GM21367 (cell line): ENCODE measurements at regions not wholly inside any gene's neighbourhood (a gene's known extent, or its start where the extent isn't known, plus 50 kb on each side); places are given as distances from the start of the nearest gene placed in this dataset.

Source experiments
- ATAC-seq: cut with Tn5 transposase; IDR thresholded peaks from one replicate; pipeline ENCODE4 v1.9.1; 2021; ENCODE audit not compliant: unreplicated experiment

GRCh38 chr5:7955476-7955875 is 86.5 kb downstream of the MTRR start:
- ATAC-seq: no peak

DNA sequence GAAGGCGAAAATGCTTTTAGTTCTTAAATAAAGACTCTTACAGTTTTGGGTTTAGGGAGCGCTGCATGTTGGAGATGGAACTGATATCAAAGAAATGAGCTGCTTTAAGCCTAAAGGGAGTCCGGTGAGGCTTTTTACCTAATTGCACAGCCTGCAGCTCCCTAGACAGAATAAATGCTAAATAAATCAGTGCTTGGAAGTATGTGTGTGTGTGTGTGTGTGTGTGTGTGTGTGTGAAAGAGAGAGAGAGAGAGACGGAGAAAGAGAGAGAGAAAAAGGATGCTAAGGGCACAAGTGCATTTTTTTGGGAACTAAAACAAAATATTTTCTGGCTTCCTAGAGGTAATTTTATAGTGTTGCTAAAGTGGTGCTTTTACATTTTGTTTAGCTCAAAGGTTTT is 88.4 kb downstream of the MTRR start:
- ATAC-seq: no peak

GRCh38 chr5:7960142-7960541 is 91.2 kb downstream of the MTRR start:
- ATAC-seq: no peak

DNA sequence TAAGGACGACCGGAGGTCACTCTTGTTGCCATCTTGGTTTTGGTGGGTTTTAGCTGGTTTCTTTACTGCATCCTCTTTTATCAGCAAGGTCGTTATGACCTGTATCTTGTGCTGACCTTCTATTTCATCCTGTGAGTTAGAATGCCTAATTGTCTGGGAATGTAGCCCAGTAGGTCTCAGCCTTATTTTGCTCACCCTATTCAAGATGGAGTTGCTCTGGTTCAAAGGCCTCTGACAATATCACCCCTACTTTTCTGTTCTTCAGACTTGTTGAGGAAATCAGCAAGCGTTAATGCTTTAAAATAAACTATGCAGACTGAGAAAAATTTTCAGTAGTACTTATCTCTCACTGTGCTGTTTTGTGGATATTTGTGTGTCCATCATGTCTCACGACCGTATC is 92.6 kb downstream of the MTRR start:
- no peak for ATAC-seq

DNA sequence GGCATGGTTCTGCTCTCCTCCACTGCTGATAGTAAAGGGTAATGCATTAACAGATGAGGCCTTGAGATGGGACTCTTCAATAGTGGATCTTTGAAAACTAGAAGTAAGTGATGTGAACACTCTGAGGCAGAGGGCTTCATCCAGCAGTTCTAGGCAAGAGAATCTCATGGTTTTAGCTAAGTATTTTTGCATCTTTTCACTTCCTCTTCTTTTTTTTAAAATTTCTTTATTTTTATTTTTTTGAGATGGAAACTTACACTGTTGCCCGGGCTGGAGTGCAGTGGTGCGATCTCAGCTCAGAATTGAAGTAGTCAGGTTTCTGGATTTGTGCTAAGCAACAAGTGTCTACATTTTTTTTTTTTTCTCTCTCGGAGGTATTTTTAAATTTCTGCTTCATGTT is 101.9 kb downstream of the MTRR start:
- ATAC-seq: peak; percentile 60

GRCh38 chr5:7976411-7977190 is 107.7 kb downstream of the MTRR start:
- ATAC-seq: no peak

GRCh38 chr5:7978114-7978513 is 109.2 kb downstream of the MTRR start:
- ATAC-seq: no peak

GRCh38 chr5:7978991-7979390 is 110.0 kb downstream of the MTRR start:
- ATAC-seq: no peak

- ATAC-seq: no peak
Observed at GRCh38 chr5:7980881-7981280, 111.9 kb downstream of the MTRR start.

DNA sequence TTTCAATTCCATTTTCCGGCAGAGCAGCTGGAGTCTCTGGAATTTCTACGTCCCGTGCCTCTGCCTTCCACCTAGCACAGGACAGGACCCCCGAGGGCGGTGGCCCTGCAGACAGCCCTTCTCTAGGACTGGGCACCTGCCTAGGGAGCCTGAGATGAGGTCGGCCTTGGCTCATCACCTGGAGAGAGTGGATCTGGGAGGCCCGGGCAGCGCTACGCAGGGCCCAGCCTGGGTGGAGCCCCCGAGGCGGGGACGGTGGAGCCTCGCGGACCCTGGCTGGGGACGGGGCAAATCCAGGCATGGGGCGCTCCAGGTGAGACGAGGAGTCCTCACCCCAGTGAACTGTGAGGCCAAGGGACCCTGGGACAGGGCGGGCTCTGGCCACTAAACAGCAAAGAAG is 114.5 kb downstream of the MTRR start:
- ATAC-seq: no peak

- ATAC-seq: no peak
Observed at GRCh38 chr5:7991125-7991821, 122.3 kb downstream of the MTRR start.

- ATAC-seq: no peak
Observed at GRCh38 chr5:7995688-7996294, 126.8 kb downstream of the MTRR start.

- no peak for ATAC-seq
Observed at GRCh38 chr5:8005416-8005815, 136.5 kb downstream of the MTRR start.

DNA sequence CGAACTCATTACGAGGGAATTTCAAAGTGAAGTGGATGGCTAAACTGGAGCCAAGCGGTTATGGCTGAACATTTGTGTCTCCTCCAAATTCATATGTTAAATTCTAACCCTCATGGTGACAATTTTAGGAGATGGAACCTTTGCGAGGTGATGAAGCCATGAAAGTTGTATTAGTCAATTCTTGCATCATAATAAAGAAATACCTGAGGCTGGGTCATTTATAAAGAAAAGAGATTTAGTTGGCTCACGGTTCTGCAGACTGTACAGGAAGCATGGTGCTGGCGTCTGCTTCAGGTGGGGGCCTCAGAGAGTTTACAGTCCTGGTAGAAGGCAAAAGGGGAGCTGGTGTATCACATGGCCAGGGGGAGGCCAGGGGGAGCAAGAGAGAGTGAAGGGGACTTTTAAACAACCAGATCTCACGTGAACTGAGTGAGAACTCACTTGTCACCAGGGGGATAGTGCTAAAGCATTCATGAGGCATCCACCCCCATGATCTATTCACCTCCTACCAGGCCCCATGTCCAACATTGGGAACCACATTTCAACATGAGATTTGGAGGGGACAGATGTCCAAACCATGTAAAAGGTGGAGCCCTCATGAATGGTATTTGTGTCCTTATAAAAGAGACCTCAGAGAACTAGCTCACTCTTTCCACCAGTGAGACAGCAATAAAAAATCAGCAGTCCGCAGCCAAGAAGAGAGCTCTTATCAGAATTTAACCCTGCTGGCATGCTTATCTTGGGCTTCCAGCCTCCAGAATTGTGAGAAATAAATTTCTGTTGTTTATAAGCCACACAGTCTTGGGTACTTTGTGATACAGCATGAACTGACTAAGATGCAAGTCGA is 143.4 kb downstream of the MTRR start:
- no peak for ATAC-seq

GRCh38 chr5:8013948-8014710 is 145.2 kb downstream of the MTRR start:
- ATAC-seq: no peak

DNA sequence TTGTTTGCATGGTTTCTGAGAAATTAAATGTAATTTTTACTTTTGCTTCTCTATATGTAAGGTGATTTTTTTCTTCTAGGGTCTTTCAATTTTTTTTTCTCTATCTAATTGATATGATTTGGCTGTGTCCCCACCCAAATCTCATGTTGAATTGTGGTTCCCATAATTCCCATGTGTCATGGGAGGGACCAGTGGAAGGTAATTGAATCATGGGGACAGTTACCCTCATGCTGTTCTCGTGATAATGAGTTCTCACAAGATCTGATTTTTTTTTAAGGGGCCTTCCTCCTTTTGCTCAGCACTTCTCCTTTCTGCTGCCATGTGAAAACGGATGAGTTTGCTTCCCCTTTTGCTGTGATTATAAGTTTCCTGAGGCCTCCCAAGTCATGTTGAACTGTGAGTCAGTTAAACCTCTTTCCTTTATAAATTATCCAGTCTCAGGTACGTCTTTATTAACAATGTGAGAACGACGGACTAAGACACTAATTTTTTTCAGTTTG is 150.8 kb downstream of the MTRR start:
- ATAC-seq: no peak

DNA sequence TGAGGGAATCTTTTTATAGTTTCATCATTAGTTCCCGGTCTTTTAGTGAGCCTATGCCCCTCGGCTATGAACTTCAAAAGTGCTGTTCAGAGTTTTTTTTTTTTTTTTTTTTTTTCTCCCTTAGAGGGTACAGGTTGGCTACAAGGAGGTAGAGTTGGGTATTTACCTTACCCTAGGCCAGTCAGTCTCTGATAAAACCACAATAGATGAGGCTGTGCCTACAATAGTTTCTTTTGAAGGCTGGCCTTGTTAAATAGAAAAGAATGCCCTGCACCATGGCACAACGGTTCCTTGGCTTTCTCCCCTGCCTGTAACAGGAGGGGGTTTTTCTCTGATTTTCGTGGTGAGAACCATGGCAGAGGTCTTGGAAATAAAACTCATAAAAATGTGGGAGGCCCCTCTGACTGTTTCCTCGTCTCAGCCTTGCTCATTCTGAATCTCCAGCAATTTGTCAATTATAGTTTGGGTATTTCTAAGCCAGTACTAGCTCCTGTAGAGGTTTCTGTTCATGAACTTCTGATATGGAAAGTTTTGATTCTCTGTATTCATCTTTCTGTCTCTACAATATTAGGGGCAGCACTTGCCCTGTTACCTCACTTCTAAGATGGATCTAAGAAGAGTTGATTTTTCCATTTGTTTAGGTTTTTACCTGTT is 152.0 kb downstream of the MTRR start:
- ATAC-seq: no peak

GRCh38 chr5:8028243-8028642 is 159.3 kb downstream of the MTRR start:
- ATAC-seq: no peak

GRCh38 chr5:8033261-8033660 is 164.3 kb downstream of the MTRR start:
- no peak for ATAC-seq

- no peak for ATAC-seq
Observed at GRCh38 chr5:8034852-8035251, 165.9 kb downstream of the MTRR start.
